GM12891 (cell line): ENCODE measurements at regions not wholly inside any gene's neighbourhood (a gene's known extent, or its start where the extent isn't known, plus 50 kb on each side); places are given as distances from the start of the nearest gene placed in this dataset.

Experiments used
- POLR2A ChIP-seq: IDR thresholded peaks from 2 replicates; pipeline ENCODE4 v1.6.1; 2011; ENCODE audit warnings: low read depth, low read length, control low read depth
- POLR2AphosphoS5 ChIP-seq: IDR thresholded peaks from 2 replicates; pipeline ENCODE4 v1.6.1; 2011; ENCODE audit warnings: low read depth, low read length, control low read depth
- POU2F2 ChIP-seq: IDR thresholded peaks from 2 replicates; pipeline ENCODE4 v1.6.1; 2011; ENCODE audit warnings: low read depth, mild to moderate bottlenecking, control low read depth, low read length, moderate library complexity
- SPI1 ChIP-seq: IDR thresholded peaks from 2 replicates; pipeline ENCODE4 v1.6.1; 2011; ENCODE audit warnings: low read depth, low read length, control low read depth
- TAF1 ChIP-seq: IDR thresholded peaks from 2 replicates; pipeline ENCODE4 v1.6.1; 2011; ENCODE audit warnings: low read depth, low read length, control low read depth

DNA sequence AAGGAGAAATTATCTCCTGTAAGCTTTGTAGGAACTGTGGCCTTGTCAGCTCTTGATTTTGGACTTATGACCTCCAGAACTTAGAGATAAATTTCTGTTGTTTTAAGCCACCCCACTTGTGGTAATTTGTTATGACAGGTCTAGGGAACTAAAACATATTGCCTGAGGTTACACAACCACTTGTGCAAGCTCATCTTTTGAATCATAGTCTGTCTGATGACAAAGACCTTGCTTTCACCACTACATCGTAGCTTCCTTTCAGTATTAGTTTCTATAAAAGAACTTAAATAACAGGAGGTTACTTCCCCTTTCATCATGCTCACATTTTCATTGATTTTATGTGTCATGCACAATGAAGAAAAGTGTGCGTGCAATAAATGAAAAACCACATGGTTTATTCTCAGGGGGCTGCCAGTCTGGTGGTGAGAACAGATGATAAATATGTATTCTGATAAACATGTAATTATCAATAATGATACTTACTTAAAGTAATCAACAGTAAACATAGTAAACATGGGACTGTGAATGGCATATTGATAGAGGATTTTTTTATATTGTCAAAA is 690.0 kb upstream of the HS3ST1 start:
- TF ChIP-seq POLR2A (no peak), POU2F2 (no peak), SPI1 (no peak), POLR2AphosphoS5 (no peak), TAF1 (no peak)
